ENCODE measurements at regions not wholly inside any gene's neighbourhood (a gene's known extent, or its start where the extent isn't known, plus 50 kb on each side); places are given as distances from the start of the nearest gene placed in this dataset.

DNA sequence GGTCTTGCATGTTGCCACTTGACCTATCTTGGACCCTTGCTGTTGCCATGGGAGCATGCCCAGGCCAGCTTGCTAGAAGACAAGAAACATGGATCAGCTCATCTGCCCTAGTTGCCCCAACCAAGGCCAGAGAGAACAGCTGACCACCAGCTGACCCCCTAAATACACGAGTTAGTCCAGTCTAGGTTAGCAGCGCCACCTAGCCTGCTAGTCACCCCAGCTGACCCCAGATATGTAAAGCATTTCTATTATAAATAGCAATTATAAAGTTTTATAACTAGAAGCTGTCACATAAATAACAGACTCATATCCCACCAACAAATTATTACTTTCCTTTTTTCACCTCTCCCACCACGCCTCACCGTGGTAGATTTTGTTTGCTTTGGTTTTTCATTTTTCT lies 387.8 kb downstream of the RASEF start:
- no peak overlapping the region for H3K27ac ChIP-seq (ENCODE audit: insufficient read depth, low read length)
- no peak overlapping the region for H3K4me3 ChIP-seq (replicated peaks in 1 of 4; ENCODE audit: control extremely low read depth in 1 of 4, insufficient read depth in 1 of 4, low read depth in 3 of 4, low read length in 4 of 4)
- H4K20me1 ChIP-seq (ENCODE audit: control insufficient read depth, extremely low read depth, insufficient read depth, low read length): no peaks in the 10 kb centered on the region
- no peak overlapping the region for H2AFZ ChIP-seq (ENCODE audit: low read length)
- no peaks in the 10 kb centered on the region for H3K36me3 ChIP-seq (ENCODE audit: control insufficient read depth, insufficient read depth, low read length)
- H3K9me3 ChIP-seq (ENCODE audit: control insufficient read depth, insufficient read depth, low read depth, low read length): no peaks in the 10 kb centered on the region
- no peak for DNase-seq (ENCODE audit: low read depth in 2 of 2)
- no peaks in the 10 kb centered on the region for H3K27me3 ChIP-seq (ENCODE audit: control insufficient read depth, insufficient read depth, low read length)
- no peaks in the 10 kb centered on the region for H3K4me1 ChIP-seq (ENCODE audit: control insufficient read depth, extremely low read depth, insufficient read depth, low read length)
- no peak overlapping the region for H3K4me2 ChIP-seq (ENCODE audit: extremely low read depth, insufficient read depth, low read length)
- no peak overlapping the region for H3K9ac ChIP-seq (ENCODE audit: insufficient read depth, low read length)
- H3K79me2 ChIP-seq (ENCODE audit: control insufficient read depth, insufficient read depth, low read length): no peaks in the 10 kb centered on the region
- TF ChIP-seq, protein P1, sequence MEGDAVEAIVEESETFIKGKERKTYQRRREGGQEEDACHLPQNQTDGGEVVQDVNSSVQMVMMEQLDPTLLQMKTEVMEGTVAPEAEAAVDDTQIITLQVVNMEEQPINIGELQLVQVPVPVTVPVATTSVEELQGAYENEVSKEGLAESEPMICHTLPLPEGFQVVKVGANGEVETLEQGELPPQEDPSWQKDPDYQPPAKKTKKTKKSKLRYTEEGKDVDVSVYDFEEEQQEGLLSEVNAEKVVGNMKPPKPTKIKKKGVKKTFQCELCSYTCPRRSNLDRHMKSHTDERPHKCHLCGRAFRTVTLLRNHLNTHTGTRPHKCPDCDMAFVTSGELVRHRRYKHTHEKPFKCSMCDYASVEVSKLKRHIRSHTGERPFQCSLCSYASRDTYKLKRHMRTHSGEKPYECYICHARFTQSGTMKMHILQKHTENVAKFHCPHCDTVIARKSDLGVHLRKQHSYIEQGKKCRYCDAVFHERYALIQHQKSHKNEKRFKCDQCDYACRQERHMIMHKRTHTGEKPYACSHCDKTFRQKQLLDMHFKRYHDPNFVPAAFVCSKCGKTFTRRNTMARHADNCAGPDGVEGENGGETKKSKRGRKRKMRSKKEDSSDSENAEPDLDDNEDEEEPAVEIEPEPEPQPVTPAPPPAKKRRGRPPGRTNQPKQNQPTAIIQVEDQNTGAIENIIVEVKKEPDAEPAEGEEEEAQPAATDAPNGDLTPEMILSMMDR (conservative IDR thresholded peaks at IDR 0.05 in 1 of 2, IDR thresholded peaks at IDR 0.05 in 1 of 2; ENCODE audit: low read depth in 1 of 2, low read length in 2 of 2): no peak
- TF ChIP-seq EZH2 (IDR thresholded peaks at IDR 0.05; ENCODE audit: low read length, missing control alignments): no peak

DNA sequence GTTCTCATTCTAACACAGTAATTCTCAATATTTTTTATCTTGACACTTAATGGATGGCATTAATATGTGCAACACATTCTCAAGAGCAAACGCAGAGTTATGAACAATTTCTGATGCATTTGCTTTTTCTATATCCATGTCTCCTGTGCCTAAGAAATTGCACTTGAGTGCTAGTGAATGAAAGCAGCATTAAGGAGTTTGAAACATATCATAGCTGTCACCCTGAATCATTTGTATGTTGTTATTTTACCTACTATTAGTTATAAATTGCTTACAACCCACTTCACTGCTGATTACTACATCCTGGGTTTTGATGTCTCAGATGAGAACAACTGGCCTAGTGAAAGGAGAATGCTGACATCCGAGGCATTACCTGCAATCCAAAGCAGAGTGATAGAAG lies 387.3 kb downstream of the RASEF start:
- no peaks in the 10 kb centered on the region for H3K9me3 ChIP-seq (ENCODE audit: control insufficient read depth, insufficient read depth, low read depth, low read length)
- H3K36me3 ChIP-seq (ENCODE audit: control insufficient read depth, insufficient read depth, low read length): no peaks in the 10 kb centered on the region
- H4K20me1 ChIP-seq (ENCODE audit: control insufficient read depth, extremely low read depth, insufficient read depth, low read length): no peaks in the 10 kb centered on the region
- no peak overlapping the region for H3K9ac ChIP-seq (ENCODE audit: insufficient read depth, low read length)
- DNase-seq (ENCODE audit: low read depth in 2 of 2): no peak
- H3K4me3 ChIP-seq (replicated peaks in 1 of 4; ENCODE audit: control extremely low read depth in 1 of 4, insufficient read depth in 1 of 4, low read depth in 3 of 4, low read length in 4 of 4): no peak overlapping the region
- no peak overlapping the region for H3K4me2 ChIP-seq (ENCODE audit: extremely low read depth, insufficient read depth, low read length)
- no peak overlapping the region for H2AFZ ChIP-seq (ENCODE audit: low read length)
- TF ChIP-seq, protein P1 (conservative IDR thresholded peaks at IDR 0.05 in 1 of 2, IDR thresholded peaks at IDR 0.05 in 1 of 2; ENCODE audit: low read depth in 1 of 2, low read length in 2 of 2): no peak
- TF ChIP-seq EZH2 (IDR thresholded peaks at IDR 0.05; ENCODE audit: low read length, missing control alignments): no peak
- no peaks in the 10 kb centered on the region for H3K4me1 ChIP-seq (ENCODE audit: control insufficient read depth, extremely low read depth, insufficient read depth, low read length)
- H3K27me3 ChIP-seq (ENCODE audit: control insufficient read depth, insufficient read depth, low read length): no peaks in the 10 kb centered on the region
- no peaks in the 10 kb centered on the region for H3K79me2 ChIP-seq (ENCODE audit: control insufficient read depth, insufficient read depth, low read length)
- H3K27ac ChIP-seq (ENCODE audit: insufficient read depth, low read length): no peak overlapping the region

DNA sequence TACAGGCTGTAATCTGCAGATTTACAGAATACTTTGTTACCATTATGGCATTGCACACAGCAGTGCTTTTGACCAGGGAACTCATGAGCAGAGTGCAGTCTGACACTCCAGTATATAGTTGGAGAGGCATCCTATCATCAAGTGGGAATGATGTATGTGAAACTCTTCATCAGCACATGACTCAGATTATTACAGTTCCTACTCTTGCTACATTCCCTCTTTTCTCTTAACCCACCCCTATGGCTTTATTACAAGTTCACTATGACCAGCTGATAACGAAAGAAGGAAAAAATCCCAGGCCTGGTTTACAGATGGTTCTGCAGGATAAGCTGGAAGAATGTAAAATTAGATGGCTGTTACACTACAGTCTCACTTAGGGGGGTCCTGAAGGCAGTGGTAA lies 385.9 kb downstream of the RASEF start:
- no peak for DNase-seq (ENCODE audit: low read depth in 2 of 2)

More for the DNA sequence above, 385.9 kb downstream of the RASEF start:
- Histone ChIP-seq H3K27ac (ENCODE audit: insufficient read depth, low read length) (no peak overlapping the region), H3K9ac (ENCODE audit: insufficient read depth, low read length) (no peak overlapping the region), H3K4me1 (ENCODE audit: control insufficient read depth, extremely low read depth, insufficient read depth, low read length) (no peaks in the 10 kb centered on the region), H3K4me2 (ENCODE audit: extremely low read depth, insufficient read depth, low read length) (no peak overlapping the region), H3K9me3 (ENCODE audit: control insufficient read depth, insufficient read depth, low read depth, low read length) (no peaks in the 10 kb centered on the region), H3K27me3 (ENCODE audit: control insufficient read depth, insufficient read depth, low read length) (no peaks in the 10 kb centered on the region), H4K20me1 (ENCODE audit: control insufficient read depth, extremely low read depth, insufficient read depth, low read length) (no peaks in the 10 kb centered on the region), H3K4me3 (replicated peaks in 1 of 4; ENCODE audit: control extremely low read depth in 1 of 4, insufficient read depth in 1 of 4, low read depth in 3 of 4, low read length in 4 of 4) (no peak overlapping the region), H3K36me3 (ENCODE audit: control insufficient read depth, insufficient read depth, low read length) (no peaks in the 10 kb centered on the region), H2AFZ (ENCODE audit: low read length) (no peak overlapping the region), H3K79me2 (ENCODE audit: control insufficient read depth, insufficient read depth, low read length) (no peaks in the 10 kb centered on the region)
- TF ChIP-seq, protein P1 (conservative IDR thresholded peaks at IDR 0.05 in 1 of 2, IDR thresholded peaks at IDR 0.05 in 1 of 2; ENCODE audit: low read depth in 1 of 2, low read length in 2 of 2): no peak
- TF ChIP-seq EZH2 (IDR thresholded peaks at IDR 0.05; ENCODE audit: low read length, missing control alignments): no peak
